HG03095 (cell line): ENCODE measurements at regions not wholly inside any gene's neighbourhood (a gene's known extent, or its start where the extent isn't known, plus 50 kb on each side); places are given as distances from the start of the nearest gene placed in this dataset.
"Not testable (repeated sequence)": the region's sequence is repeated elsewhere in the genome, so short reads cannot be mapped to it uniquely, and the experiment has no call there.

Source experiments
- ATAC-seq: cut with Tn5 transposase; IDR thresholded peaks from one replicate; pipeline ENCODE4 v1.9.1; 2021; ENCODE audit warnings: moderate library complexity; ENCODE audit not compliant: unreplicated experiment

- ATAC-seq, result no peak
These were observed 53.8 kb upstream of the C2CD4B start for GRCh38 chr15:62218841-62219240.

GRCh38 chr15:62219799-62220198 lies 54.7 kb upstream of the C2CD4B start:
- no peak for ATAC-seq

GRCh38 chr15:62223020-62223419 lies 57.9 kb upstream of the C2CD4B start:
- no peak for ATAC-seq

- no peak for ATAC-seq
These were observed 63.5 kb upstream of the C2CD4B start for GRCh38 chr15:62228604-62229003.

- ATAC-seq, result no peak
These were observed 66.8 kb upstream of the C2CD4B start for GRCh38 chr15:62231856-62232255.

GRCh38 chr15:62240121-62241096 lies 75.3 kb upstream of the C2CD4B start:
- ATAC-seq, result no peak

- no peak for ATAC-seq
These were observed 76.2 kb upstream of the C2CD4B start for GRCh38 chr15:62241135-62241770.

- no peak for ATAC-seq
These were observed 77.9 kb upstream of the C2CD4B start for GRCh38 chr15:62242999-62243398.

- no peak for ATAC-seq
These were observed 79.7 kb upstream of the C2CD4B start for GRCh38 chr15:62244762-62245161.

GRCh38 chr15:62248277-62248984 lies 83.3 kb upstream of the C2CD4B start:
- ATAC-seq, result no peak

- ATAC-seq, result no peak
These were observed 84.4 kb upstream of the C2CD4B start for GRCh38 chr15:62249501-62249900.

GRCh38 chr15:62250186-62250585 lies 85.1 kb upstream of the C2CD4B start:
- no peak for ATAC-seq

GRCh38 chr15:62250978-62251377 lies 85.9 kb upstream of the C2CD4B start:
- ATAC-seq, result no peak

- no peak for ATAC-seq
These were observed 88.2 kb upstream of the C2CD4B start for GRCh38 chr15:62253294-62253693.

- no peak for ATAC-seq
These were observed 89.3 kb upstream of the C2CD4B start for GRCh38 chr15:62254137-62254934.

- not testable (repeated sequence) for ATAC-seq
These were observed 91.3 kb upstream of the C2CD4B start for GRCh38 chr15:62256430-62256829.

GRCh38 chr15:62257996-62258521 lies 93.0 kb upstream of the C2CD4B start:
- no peak for ATAC-seq

GRCh38 chr15:62262305-62262941 lies 97.3 kb upstream of the C2CD4B start:
- no peak for ATAC-seq

GRCh38 chr15:62264196-62264595 lies 99.1 kb upstream of the C2CD4B start:
- no peak for ATAC-seq

GRCh38 chr15:62269504-62269903 lies 104.4 kb upstream of the C2CD4B start:
- ATAC-seq, result no peak
